ENCODE measurements at regions not wholly inside any gene's neighbourhood (a gene's known extent, or its start where the extent isn't known, plus 50 kb on each side); places are given as distances from the start of the nearest gene placed in this dataset.

GRCh38 chrX:128728943-128729342 is 676.7 kb upstream of the ACTRT1 start:
- no peak overlapping the region for H3K4me2 ChIP-seq (ENCODE audit: control insufficient read depth, extremely low read depth, insufficient read depth, low read depth, low read length)
- TF ChIP-seq CTCF (optimal IDR thresholded peaks at IDR 0.05 in 1 of 3, IDR thresholded peaks at IDR 0.05 in 1 of 3, conservative IDR thresholded peaks at IDR 0.05 in 1 of 3; ENCODE audit: extremely low read depth in 1 of 3, insufficient read depth in 2 of 3, low read length in 3 of 3) (no peak), EZH2 (IDR thresholded peaks at IDR 0.05; ENCODE audit: low read length) (no peak)
- no peak overlapping the region for H2AFZ ChIP-seq (ENCODE audit: control insufficient read depth, low read length)
- no peaks in the 10 kb centered on the region for H4K20me1 ChIP-seq (ENCODE audit: control insufficient read depth, extremely low read depth, insufficient read depth, low read length)
- dilution Hi-C loops (cut with MboI; ENCODE audit: extremely low pct_ligation_motif_present, low sequenced_read_pairs), result no loop called here
- no peak overlapping the region for H3K4me3 ChIP-seq (ENCODE audit: control insufficient read depth in 2 of 3, extremely low read depth in 1 of 3, insufficient read depth in 2 of 3, low read depth in 1 of 3, low read length in 3 of 3)
- H3K9me1 ChIP-seq (ENCODE audit: control insufficient read depth, extremely low read depth, insufficient read depth, low read length), result no peaks in the 10 kb centered on the region
- no peak for DNase-seq (ENCODE audit: low read depth, low spot score)
- no peak overlapping the region for H3K27ac ChIP-seq (ENCODE audit: control insufficient read depth, insufficient read depth, low read length)
- H3K9ac ChIP-seq (ENCODE audit: control insufficient read depth, extremely low read depth, insufficient read depth, low read length), result no peak overlapping the region
- H3K9me3 ChIP-seq (ENCODE audit: control insufficient read depth, low read depth, low read length), result no peaks in the 10 kb centered on the region
- no peaks in the 10 kb centered on the region for H3K27me3 ChIP-seq (ENCODE audit: control insufficient read depth, extremely low read depth, insufficient read depth, low read length)
- H3K4me1 ChIP-seq (ENCODE audit: control insufficient read depth, extremely low read depth, insufficient read depth, low read length), result no peaks in the 10 kb centered on the region
- no peaks in the 10 kb centered on the region for H3K36me3 ChIP-seq (ENCODE audit: control insufficient read depth in 2 of 2, extremely low read depth in 1 of 2, insufficient read depth in 2 of 2, low read length in 2 of 2)
- FAIRE-seq, result no peak
- no peaks in the 10 kb centered on the region for H3K79me2 ChIP-seq (ENCODE audit: control insufficient read depth, insufficient read depth, low read length)

GRCh38 chrX:128717635-128718578 is 665.7 kb upstream of the ACTRT1 start:
- Histone ChIP-seq H3K4me2 (ENCODE audit: control insufficient read depth, extremely low read depth, insufficient read depth, low read depth, low read length) (no peak overlapping the region), H3K4me3 (ENCODE audit: control insufficient read depth in 2 of 3, extremely low read depth in 1 of 3, insufficient read depth in 2 of 3, low read depth in 1 of 3, low read length in 3 of 3) (no peak overlapping the region)
- FAIRE-seq, result no peak

More at GRCh38 chrX:128717635-128718578, 665.7 kb upstream of the ACTRT1 start:
- Histone ChIP-seq H2AFZ (ENCODE audit: control insufficient read depth, low read length) (no peak overlapping the region), H3K27ac (ENCODE audit: control insufficient read depth, insufficient read depth, low read length) (no peak overlapping the region), H4K20me1 (ENCODE audit: control insufficient read depth, extremely low read depth, insufficient read depth, low read length) (no peaks in the 10 kb centered on the region), H3K36me3 (ENCODE audit: control insufficient read depth in 2 of 2, extremely low read depth in 1 of 2, insufficient read depth in 2 of 2, low read length in 2 of 2) (no peaks in the 10 kb centered on the region), H3K9ac (ENCODE audit: control insufficient read depth, extremely low read depth, insufficient read depth, low read length) (no peak overlapping the region), H3K9me3 (ENCODE audit: control insufficient read depth, low read depth, low read length) (peaks cover 1% of the 10 kb centered on the region), H3K27me3 (ENCODE audit: control insufficient read depth, extremely low read depth, insufficient read depth, low read length) (no peaks in the 10 kb centered on the region), H3K4me1 (ENCODE audit: control insufficient read depth, extremely low read depth, insufficient read depth, low read length) (no peaks in the 10 kb centered on the region), H3K79me2 (ENCODE audit: control insufficient read depth, insufficient read depth, low read length) (no peaks in the 10 kb centered on the region), H3K9me1 (ENCODE audit: control insufficient read depth, extremely low read depth, insufficient read depth, low read length) (no peaks in the 10 kb centered on the region)
- dilution Hi-C loops (cut with MboI; ENCODE audit: extremely low pct_ligation_motif_present, low sequenced_read_pairs), result no loop called here
- TF ChIP-seq CTCF (optimal IDR thresholded peaks at IDR 0.05 in 1 of 3, IDR thresholded peaks at IDR 0.05 in 1 of 3, conservative IDR thresholded peaks at IDR 0.05 in 1 of 3; ENCODE audit: extremely low read depth in 1 of 3, insufficient read depth in 2 of 3, low read length in 3 of 3) (no peak), EZH2 (IDR thresholded peaks at IDR 0.05; ENCODE audit: low read length) (no peak)
- DNase-seq (ENCODE audit: low read depth, low spot score), result no peak

Measured in keratinocyte (primary cell).